OCI-LY3 (cell line): ENCODE measurements at regions not wholly inside any gene's neighbourhood (a gene's known extent, or its start where the extent isn't known, plus 50 kb on each side); places are given as distances from the start of the nearest gene placed in this dataset.

Source experiments
- CTCF ChIP-seq: fragments of 200-600, 300-600 bp; sonication (generic); IDR thresholded peaks from 2 replicates; pipeline ENCODE4 v1.5.1; 2014; ENCODE audit warnings: antibody characterized with exemption, low read length, low read depth
- EZH2phosphoT487 ChIP-seq: fragments of 200-600 bp; shearing (Covaris generic); IDR thresholded peaks from 2 replicates; pipeline ENCODE4 v1.6.1; 2018; ENCODE audit warnings: antibody characterized with exemption, mixed run types, low read depth

GRCh38 chr3:110414855-110415254, 656.8 kb upstream of the NECTIN3 start:
- TF ChIP-seq CTCF: no peak
- TF ChIP-seq EZH2phosphoT487: no peak
